DND-41 (cell line): ENCODE measurements at regions not wholly inside any gene's neighbourhood (a gene's known extent, or its start where the extent isn't known, plus 50 kb on each side); places are given as distances from the start of the nearest gene placed in this dataset.

Source experiments
- ATAC-seq: fragments of 200-7000 bp; cut with Tn5 transposase; 3 replicates; pipeline ENCODE4 v1.9.1; 2021; ENCODE audit warnings: low read depth; ENCODE audit not compliant: insufficient read depth
- DNase-seq: peaks from one replicate; pipeline ENCODE4 v3.0.0-alpha.2; 2020
- H2AFZ ChIP-seq: 2 replicates; pipeline ENCODE4 v1.6.0; 2012; ENCODE audit warnings: low read depth, low read length
- H3K27ac ChIP-seq: 2 replicates; pipeline ENCODE4 v1.5.1; 2012; ENCODE audit warnings: low read length, inconsistent platforms
- H3K27me3 ChIP-seq: fragments of 200-600 bp; sonication (generic); 2 replicates; pipeline ENCODE4 v1.6.0; 2012; ENCODE audit warnings: low read length, mild to moderate bottlenecking, inconsistent platforms; ENCODE audit not compliant: insufficient read depth, poor library complexity
- H3K36me3 ChIP-seq: 2 replicates; pipeline ENCODE4 v1.5.1; 2012; ENCODE audit warnings: low read length, inconsistent platforms; ENCODE audit not compliant: insufficient read depth
- H3K4me1 ChIP-seq: 2 replicates; pipeline ENCODE4 v1.5.1; 2012; ENCODE audit warnings: mild to moderate bottlenecking, low read length; ENCODE audit not compliant: insufficient read depth
- H3K4me2 ChIP-seq: 2 replicates; pipeline ENCODE4 v1.6.0; 2012; ENCODE audit warnings: mild to moderate bottlenecking, moderate library complexity, low read length, inconsistent platforms; ENCODE audit not compliant: insufficient read depth
- H3K4me3 ChIP-seq, 2 experiments: fragments of 200-600 bp in 1 of 2; shearing (Covaris generic) in 1 of 2; 2 replicates each; pipeline ENCODE4 v1.5.1; 2012 to 2016; ENCODE audit warnings: inconsistent platforms in 2 of 2, low read length in 2 of 2, mild to moderate bottlenecking in 2 of 2, low read depth in 1 of 2, moderate library complexity in 1 of 2
- H3K79me2 ChIP-seq: 2 replicates; pipeline ENCODE4 v1.6.0; 2012; ENCODE audit warnings: low read length, inconsistent platforms; ENCODE audit not compliant: insufficient read depth
- H3K9ac ChIP-seq: 2 replicates; pipeline ENCODE4 v1.6.0; 2012; ENCODE audit warnings: low read depth, mild to moderate bottlenecking, inconsistent platforms, low read length, moderate library complexity
- H3K9me3 ChIP-seq: 2 replicates; pipeline ENCODE4 v1.5.1; 2012; ENCODE audit warnings: low read length, moderate library complexity, mild to moderate bottlenecking, inconsistent platforms; ENCODE audit not compliant: insufficient read depth, severe bottlenecking
- H4K20me1 ChIP-seq: 2 replicates; pipeline ENCODE4 v1.6.0; 2012; ENCODE audit warnings: low read length; ENCODE audit not compliant: insufficient read depth
- EZH2 ChIP-seq: IDR thresholded peaks from 3 replicates; pipeline ENCODE4 v1.6.1; 2012; ENCODE audit warnings: borderline replicate concordance, low read depth, mild to moderate bottlenecking, moderate library complexity, low read length, inconsistent platforms; ENCODE audit not compliant: severe bottlenecking
- TF ChIP-seq, protein P1 (sequence below): IDR thresholded peaks from 2 replicates; pipeline ENCODE4 v1.5.1; 2012; ENCODE audit warnings: borderline replicate concordance, low read length, moderate library complexity, mild to moderate bottlenecking; ENCODE audit not compliant: poor library complexity, severe bottlenecking; ENCODE audit errors: extremely low read depth

DNA sequence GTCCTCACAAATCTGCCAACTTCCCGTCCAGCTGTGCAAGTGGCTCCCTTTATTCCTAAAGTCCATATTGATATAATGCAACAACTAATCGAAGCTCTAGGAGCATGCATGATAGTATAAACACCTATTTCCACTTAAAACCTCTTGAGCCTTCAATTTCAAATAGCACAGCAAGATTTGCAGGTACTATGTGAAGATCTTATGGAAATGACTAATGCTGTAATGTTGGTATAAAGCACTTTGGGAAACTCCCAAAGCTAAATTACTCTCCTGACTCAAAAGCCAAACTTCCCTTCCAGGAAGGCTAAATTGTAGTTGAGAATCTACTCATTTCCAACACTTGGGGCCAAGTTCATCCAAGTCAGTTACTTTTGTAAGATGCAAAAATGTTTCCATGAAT, 287.6 kb upstream of the CDH11 start:
- no peaks in the 10 kb centered on the region for H3K27me3 ChIP-seq
- H3K79me2 ChIP-seq = no peaks in the 10 kb centered on the region
- H3K9me3 ChIP-seq = no peaks in the 10 kb centered on the region
- no peak overlapping the region for H3K27ac ChIP-seq
- no peaks in the 10 kb centered on the region for H4K20me1 ChIP-seq
- H3K9ac ChIP-seq = no peak overlapping the region
- no peak for ATAC-seq
- no peak for DNase-seq
- H2AFZ ChIP-seq = no peak overlapping the region
- H3K4me1 ChIP-seq = no peaks in the 10 kb centered on the region
- no peak for TF ChIP-seq EZH2
- TF ChIP-seq, protein P1, sequence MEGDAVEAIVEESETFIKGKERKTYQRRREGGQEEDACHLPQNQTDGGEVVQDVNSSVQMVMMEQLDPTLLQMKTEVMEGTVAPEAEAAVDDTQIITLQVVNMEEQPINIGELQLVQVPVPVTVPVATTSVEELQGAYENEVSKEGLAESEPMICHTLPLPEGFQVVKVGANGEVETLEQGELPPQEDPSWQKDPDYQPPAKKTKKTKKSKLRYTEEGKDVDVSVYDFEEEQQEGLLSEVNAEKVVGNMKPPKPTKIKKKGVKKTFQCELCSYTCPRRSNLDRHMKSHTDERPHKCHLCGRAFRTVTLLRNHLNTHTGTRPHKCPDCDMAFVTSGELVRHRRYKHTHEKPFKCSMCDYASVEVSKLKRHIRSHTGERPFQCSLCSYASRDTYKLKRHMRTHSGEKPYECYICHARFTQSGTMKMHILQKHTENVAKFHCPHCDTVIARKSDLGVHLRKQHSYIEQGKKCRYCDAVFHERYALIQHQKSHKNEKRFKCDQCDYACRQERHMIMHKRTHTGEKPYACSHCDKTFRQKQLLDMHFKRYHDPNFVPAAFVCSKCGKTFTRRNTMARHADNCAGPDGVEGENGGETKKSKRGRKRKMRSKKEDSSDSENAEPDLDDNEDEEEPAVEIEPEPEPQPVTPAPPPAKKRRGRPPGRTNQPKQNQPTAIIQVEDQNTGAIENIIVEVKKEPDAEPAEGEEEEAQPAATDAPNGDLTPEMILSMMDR = no peak
- no peak overlapping the region for H3K4me3 ChIP-seq
- H3K36me3 ChIP-seq = no peaks in the 10 kb centered on the region
- no peak overlapping the region for H3K4me2 ChIP-seq

DNA sequence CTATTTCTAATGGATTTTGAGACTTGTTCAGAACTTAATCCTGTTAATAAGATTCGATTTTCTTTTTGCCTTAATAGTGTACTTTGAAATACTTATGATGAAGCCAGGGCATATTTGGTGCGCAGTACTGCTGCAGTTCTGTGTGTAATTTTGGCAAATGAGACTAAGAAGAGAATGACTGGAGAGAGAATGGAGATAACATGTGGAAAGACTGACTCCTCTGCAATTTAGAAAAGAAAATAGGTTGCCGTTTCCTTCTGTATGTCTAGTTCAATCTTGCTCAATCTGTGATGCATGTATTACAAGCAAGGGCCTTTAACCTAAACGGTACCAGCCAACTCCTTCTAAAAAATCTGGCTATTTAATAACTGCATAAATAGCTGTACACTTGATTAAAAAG, 285.1 kb upstream of the CDH11 start:
- H3K27me3 ChIP-seq = no peaks in the 10 kb centered on the region
- H3K79me2 ChIP-seq = no peaks in the 10 kb centered on the region
- H4K20me1 ChIP-seq = no peaks in the 10 kb centered on the region
- no peak for DNase-seq
- H3K9ac ChIP-seq = no peak overlapping the region
- no peak overlapping the region for H2AFZ ChIP-seq
- no peaks in the 10 kb centered on the region for H3K4me1 ChIP-seq
- no peaks in the 10 kb centered on the region for H3K36me3 ChIP-seq
- no peak for TF ChIP-seq EZH2
- TF ChIP-seq, protein P1 = no peak
- no peak overlapping the region for H3K27ac ChIP-seq
- no peak for ATAC-seq
- H3K4me2 ChIP-seq = no peak overlapping the region
- H3K4me3 ChIP-seq = no peak overlapping the region
- H3K9me3 ChIP-seq = no peaks in the 10 kb centered on the region

GRCh38 chr16:65406116-65406515, 284.3 kb upstream of the CDH11 start:
- no peak overlapping the region for H3K4me3 ChIP-seq
- TF ChIP-seq EZH2 = no peak
- TF ChIP-seq, protein P1 = no peak
- no peak for ATAC-seq
- no peaks in the 10 kb centered on the region for H3K36me3 ChIP-seq
- H3K27me3 ChIP-seq = no peaks in the 10 kb centered on the region
- no peak overlapping the region for H3K27ac ChIP-seq
- no peaks in the 10 kb centered on the region for H4K20me1 ChIP-seq
- H3K79me2 ChIP-seq = no peaks in the 10 kb centered on the region
- H3K4me2 ChIP-seq = no peak overlapping the region
- H3K9ac ChIP-seq = no peak overlapping the region
- H3K9me3 ChIP-seq = no peaks in the 10 kb centered on the region
- no peak for DNase-seq
- no peaks in the 10 kb centered on the region for H3K4me1 ChIP-seq
- no peak overlapping the region for H2AFZ ChIP-seq

GRCh38 chr16:65394281-65394680, 272.4 kb upstream of the CDH11 start:
- H3K9ac ChIP-seq = no peak overlapping the region
- no peaks in the 10 kb centered on the region for H3K9me3 ChIP-seq
- no peak for TF ChIP-seq EZH2
- TF ChIP-seq, protein P1 = no peak
- DNase-seq = no peak
- H3K36me3 ChIP-seq = no peaks in the 10 kb centered on the region
- H3K79me2 ChIP-seq = no peaks in the 10 kb centered on the region
- ATAC-seq = no peak
- no peak overlapping the region for H2AFZ ChIP-seq
- H3K4me2 ChIP-seq = no peak overlapping the region
- H3K27me3 ChIP-seq = no peaks in the 10 kb centered on the region
- H3K4me3 ChIP-seq = no peak overlapping the region
- H3K4me1 ChIP-seq = no peaks in the 10 kb centered on the region
- no peak overlapping the region for H3K27ac ChIP-seq
- H4K20me1 ChIP-seq = no peaks in the 10 kb centered on the region
